HCT116 (cell line): ENCODE measurements at regions not wholly inside any gene's neighbourhood (a gene's known extent, or its start where the extent isn't known, plus 50 kb on each side); places are given as distances from the start of the nearest gene placed in this dataset.

Experiments
- ATAC-seq: fragments of 200-7000 bp; cut with Tn5 transposase; 2 replicates; pipeline ENCODE4 v1.9.1; 2020; ENCODE audit warnings: mild to moderate bottlenecking, moderate library complexity
- BruUV-seq: library from RNA; stranded (reverse); fragments of 400-500 nt; replicated peaks from 2 replicates; lab custom pipeline; 2021; lab: Mats Ljungman, UMichigan
- CTCF ChIA-PET: fragments of 300-600 bp; sonication (Branson Sonifier 250); formaldehyde crosslinking; loops from one replicate; lab custom pipeline; 2021; ENCODE audit warnings: antibody characterized with exemption; lab: Charles Lee
- POLR2A ChIA-PET: fragments of 300-600, 350-600 bp; sonication (Branson Sonifier 250); formaldehyde crosslinking; loops from one replicate; lab custom pipeline; 2021; ENCODE audit warnings: antibody characterized with exemption; lab: Charles Lee
- RAD21 ChIA-PET, 2 experiments: fragments of 300-600 bp; sonication (Branson Sonifier 250); formaldehyde crosslinking; loops; one replicate each; lab custom pipeline; 2023; ENCODE audit warnings: low total read pairs in 2 of 2; ENCODE audit not compliant: uncharacterized antibody in 2 of 2, unreplicated experiment in 2 of 2, low non-redundant PET in 1 of 2; lab: Charles Lee
- DNase-seq: peaks from one replicate; pipeline ENCODE4 v3.0.0-alpha.2; 2010; ENCODE audit warnings: low read depth, low spot score
- H2AFZ ChIP-seq: fragments of 200-600 bp; shearing (Covaris generic), sonication (generic); 2 replicates; pipeline ENCODE4 v1.6.1; 2017; ENCODE audit warnings: low read depth, mixed run types, mixed read lengths, antibody characterized with exemption, low read length; ENCODE audit not compliant: poor library complexity, severe bottlenecking
- H3K27ac ChIP-seq: 2 replicates; pipeline ENCODE4 v1.5.1; 2012; ENCODE audit warnings: low read depth, low read length
- H3K27me3 ChIP-seq: fragments of 200-600 bp; sonication (generic); 2 replicates; pipeline ENCODE4 v1.6.1; 2016; ENCODE audit warnings: mixed run types, low read length, mixed read lengths; ENCODE audit not compliant: insufficient read depth
- H3K36me3 ChIP-seq, 2 experiments: fragments of 200-500 bp in 1 of 2; fragments of 200-600 bp in 1 of 2; sonication (Bioruptor generic) in 1 of 2; sonication (generic) in 1 of 2; 2 replicates each; pipeline versions ENCODE4 v1.5.1 to v1.6.1; 2014 to 2016; ENCODE audit warnings: low read length in 2 of 2, inconsistent platforms in 1 of 2, mixed read lengths in 1 of 2, mixed run types in 1 of 2; ENCODE audit not compliant: insufficient read depth in 2 of 2, control insufficient read depth in 1 of 2
- H3K4me1 ChIP-seq, 2 experiments: fragments of 200-600 bp in 1 of 2; sonication (generic) in 1 of 2; 2 replicates each; pipeline versions ENCODE4 v1.5.1 to v1.6.1; 2012 to 2017; ENCODE audit warnings: low read length in 2 of 2, inconsistent platforms in 1 of 2, mild to moderate bottlenecking in 1 of 2, mixed read lengths in 1 of 2, mixed run types in 1 of 2, moderate library complexity in 1 of 2; ENCODE audit not compliant: insufficient read depth in 2 of 2, control insufficient read depth in 1 of 2
- H3K4me2 ChIP-seq: fragments of 200-600 bp; sonication (generic); 2 replicates; pipeline ENCODE4 v1.6.1; 2017; ENCODE audit warnings: mixed run types, low read length, mixed read lengths
- H3K4me3 ChIP-seq, 2 experiments: fragments of 200-600 bp in 1 of 2; sonication (generic) in 1 of 2; replicated peaks in 1 of 2; 2 replicates each; pipeline ENCODE4 v1.5.1; 2011 to 2016; ENCODE audit warnings: low read length in 2 of 2, control low read depth in 1 of 2, low read depth in 1 of 2, mild to moderate bottlenecking in 1 of 2, mixed read lengths in 1 of 2, mixed run types in 1 of 2
- H3K79me2 ChIP-seq: fragments of 200-600 bp; sonication (generic); 2 replicates; pipeline ENCODE4 v1.6.1; 2017; ENCODE audit warnings: mild to moderate bottlenecking, mixed run types, low read length, moderate library complexity, mixed read lengths; ENCODE audit not compliant: insufficient read depth
- H3K9ac ChIP-seq: fragments of 200-600 bp; sonication (generic); 2 replicates; pipeline ENCODE4 v1.6.1; 2016; ENCODE audit warnings: low read length, mixed read lengths
- H3K9me2 ChIP-seq: fragments of 200-600 bp; sonication (generic), shearing (Covaris generic); 2 replicates; pipeline ENCODE4 v1.6.1; 2017; ENCODE audit warnings: mixed run types, mild to moderate bottlenecking, moderate library complexity; ENCODE audit not compliant: insufficient read depth
- H3K9me3 ChIP-seq, 2 experiments: fragments of 200-500 bp in 1 of 2; fragments of 200-600 bp in 1 of 2; sonication (Bioruptor generic) in 1 of 2; sonication (generic) in 1 of 2; 2 replicates each; pipeline ENCODE4 v1.6.1; 2014 to 2017; ENCODE audit warnings: low read length in 2 of 2, mixed read lengths in 2 of 2, inconsistent platforms in 1 of 2, low read depth in 1 of 2, mild to moderate bottlenecking in 1 of 2, mixed run types in 1 of 2, moderate library complexity in 1 of 2; ENCODE audit not compliant: control insufficient read depth in 1 of 2, insufficient read depth in 1 of 2
- H4K20me1 ChIP-seq: fragments of 200-600 bp; sonication (generic), shearing (Covaris generic); 2 replicates; pipeline ENCODE4 v1.6.1; 2017; ENCODE audit warnings: mixed run types, mild to moderate bottlenecking, moderate library complexity; ENCODE audit not compliant: insufficient read depth
- EZH2 ChIP-seq: fragments of 200-600 bp; sonication (generic); IDR thresholded peaks from 2 replicates; pipeline ENCODE4 v1.6.1; 2017; ENCODE audit warnings: antibody characterized with exemption, mixed run types
- EZH2phosphoT487 ChIP-seq: fragments of 200-600 bp; IDR thresholded peaks from 2 replicates; pipeline ENCODE4 v1.6.1; 2018; ENCODE audit warnings: antibody characterized with exemption, borderline replicate concordance
- FOSL1 ChIP-seq: IDR thresholded peaks from 2 replicates; pipeline ENCODE4 v1.6.1; 2012; ENCODE audit warnings: low read depth
- JUND ChIP-seq: IDR thresholded peaks from 2 replicates; pipeline ENCODE4 v1.6.1; 2012
- RAD21 ChIP-seq: IDR thresholded peaks from 2 replicates; pipeline ENCODE4 v1.6.1; 2012; ENCODE audit warnings: low read depth, mild to moderate bottlenecking
- SP1 ChIP-seq: IDR thresholded peaks from 2 replicates; pipeline ENCODE4 v1.6.1; 2012; ENCODE audit warnings: low read depth
- SRF ChIP-seq: IDR thresholded peaks from 2 replicates; pipeline ENCODE4 v1.6.1; 2012; ENCODE audit warnings: low read depth
- TCF7L2 ChIP-seq: IDR thresholded peaks from 2 replicates; pipeline ENCODE4 v1.7.0; 2011; ENCODE audit warnings: borderline replicate concordance, inconsistent platforms; ENCODE audit not compliant: insufficient read depth, insufficient read length; ENCODE audit errors: extremely low read depth
- YY1 ChIP-seq: IDR thresholded peaks from 2 replicates; pipeline ENCODE4 v1.6.1; 2011; ENCODE audit warnings: low read length, low read depth, moderate library complexity, mild to moderate bottlenecking; ENCODE audit not compliant: insufficient replicate concordance; ENCODE audit errors: extremely low read depth
- intact Hi-C: fragments of 100-400 bp; cut with micrococcal nuclease; formaldehyde crosslinking; loops from 2 replicates; pipeline ENCODE4 v1.10.0; 2022
- TF ChIP-seq, protein P1 (sequence below), 3 experiments: fragments of 200-600 bp in 1 of 3; sonication (generic) in 1 of 3; IDR thresholded peaks in 2 of 3; conservative IDR thresholded peaks in 1 of 3; 2 replicates each; pipeline ENCODE4 v1.5.1; 2012 to 2017; ENCODE audit warnings: low read depth in 2 of 3, low read length in 2 of 3, antibody characterized with exemption in 1 of 3, borderline replicate concordance in 1 of 3, control low read depth in 1 of 3, mild to moderate bottlenecking in 1 of 3, mixed read lengths in 1 of 3, mixed run types in 1 of 3, moderate library complexity in 1 of 3; ENCODE audit not compliant: insufficient read depth in 1 of 3
- TF ChIP-seq, protein P2 (sequence below): IDR thresholded peaks from 2 replicates; pipeline ENCODE4 v1.6.1; 2012

DNA sequence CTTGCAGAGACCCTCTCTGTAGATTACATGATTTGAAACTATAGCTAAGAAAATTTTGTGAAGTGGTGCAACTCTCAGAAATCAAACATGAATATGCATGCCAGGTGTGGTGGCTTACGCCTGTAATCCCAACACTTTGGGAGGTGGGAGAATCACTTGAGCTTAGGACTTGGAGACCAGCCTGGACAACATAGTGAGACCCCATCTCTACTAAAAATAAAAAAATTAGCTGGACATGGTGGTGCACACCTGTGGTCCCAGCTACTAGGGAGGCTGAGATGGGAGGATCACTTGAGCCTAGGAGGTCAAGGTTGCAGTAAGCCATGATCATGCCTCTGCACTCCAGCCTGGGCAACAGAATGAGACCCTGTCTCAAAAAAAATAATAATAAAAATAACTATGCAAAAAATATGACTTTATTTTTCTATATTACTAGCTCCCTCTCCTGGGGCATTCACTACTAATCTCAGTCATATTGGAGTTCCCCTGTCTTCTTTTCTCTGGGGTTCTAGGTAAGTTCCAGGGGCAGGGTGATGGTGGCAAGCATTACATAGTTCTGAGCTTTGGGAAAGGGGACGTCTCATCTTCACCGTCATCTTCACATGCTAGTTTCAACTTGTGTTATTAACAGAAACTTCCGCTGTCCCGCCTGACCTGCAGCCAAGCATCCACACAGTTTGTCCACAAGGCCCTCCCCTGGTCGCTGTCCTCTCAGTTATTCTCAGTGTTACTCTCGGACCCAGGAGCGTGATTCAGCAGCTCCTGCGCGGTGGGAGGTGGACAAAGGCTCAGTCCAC is 96.8 kb upstream of the MBOAT2 start:
- intact Hi-C loops = no loop called here
- POLR2A ChIA-PET = no interaction called here
- no peaks in the 10 kb centered on the region for H4K20me1 ChIP-seq
- H3K27me3 ChIP-seq = no peaks in the 10 kb centered on the region
- RAD21 ChIA-PET = no interaction called here
- H3K4me1 ChIP-seq = peaks cover 19 to 43% of the 10 kb centered on the region in 2 experiments
- no peak overlapping the region for H3K4me3 ChIP-seq
- no peaks in the 10 kb centered on the region for H3K79me2 ChIP-seq
- no peak overlapping the region for H2AFZ ChIP-seq
- peak; percentile 26; the same call in 1 of the 2 replicates for TF ChIP-seq RAD21
- TF ChIP-seq EZH2phosphoT487 = no peak
- TF ChIP-seq, protein P1, sequence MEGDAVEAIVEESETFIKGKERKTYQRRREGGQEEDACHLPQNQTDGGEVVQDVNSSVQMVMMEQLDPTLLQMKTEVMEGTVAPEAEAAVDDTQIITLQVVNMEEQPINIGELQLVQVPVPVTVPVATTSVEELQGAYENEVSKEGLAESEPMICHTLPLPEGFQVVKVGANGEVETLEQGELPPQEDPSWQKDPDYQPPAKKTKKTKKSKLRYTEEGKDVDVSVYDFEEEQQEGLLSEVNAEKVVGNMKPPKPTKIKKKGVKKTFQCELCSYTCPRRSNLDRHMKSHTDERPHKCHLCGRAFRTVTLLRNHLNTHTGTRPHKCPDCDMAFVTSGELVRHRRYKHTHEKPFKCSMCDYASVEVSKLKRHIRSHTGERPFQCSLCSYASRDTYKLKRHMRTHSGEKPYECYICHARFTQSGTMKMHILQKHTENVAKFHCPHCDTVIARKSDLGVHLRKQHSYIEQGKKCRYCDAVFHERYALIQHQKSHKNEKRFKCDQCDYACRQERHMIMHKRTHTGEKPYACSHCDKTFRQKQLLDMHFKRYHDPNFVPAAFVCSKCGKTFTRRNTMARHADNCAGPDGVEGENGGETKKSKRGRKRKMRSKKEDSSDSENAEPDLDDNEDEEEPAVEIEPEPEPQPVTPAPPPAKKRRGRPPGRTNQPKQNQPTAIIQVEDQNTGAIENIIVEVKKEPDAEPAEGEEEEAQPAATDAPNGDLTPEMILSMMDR (IDR thresholded peaks at IDR 0.05 in 2 of 3, conservative IDR thresholded peaks at IDR 0.05 in 1 of 3; ENCODE audit: borderline replicate concordance in 1 of 3, insufficient read depth in 1 of 3, low read depth in 2 of 3, low read length in 2 of 3) = 0 out of 6 replicates have a peak, but pooled peaks of 1 of the 3 experiments have one; percentile 4
- TF ChIP-seq, all 23 proteins: peak for 2
- no peak overlapping the region for H3K27ac ChIP-seq
- no peak for DNase-seq
- H3K9me3 ChIP-seq = no peaks in the 10 kb centered on the region
- no peaks in the 10 kb centered on the region for H3K36me3 ChIP-seq
- CTCF ChIA-PET = interaction anchor here (0.7 to 2.5 kb wide), 2 partner anchors 11 to 30 kb away, joined by 3 to 9 read pairs; no protein-coding TSS in a partner anchor
- H3K4me2 ChIP-seq = no peak overlapping the region
- H3K9me2 ChIP-seq = no peaks in the 10 kb centered on the region
- BruUV-seq = no TSS peak
- H3K9ac ChIP-seq = no peak overlapping the region
- no peak for ATAC-seq

DNA sequence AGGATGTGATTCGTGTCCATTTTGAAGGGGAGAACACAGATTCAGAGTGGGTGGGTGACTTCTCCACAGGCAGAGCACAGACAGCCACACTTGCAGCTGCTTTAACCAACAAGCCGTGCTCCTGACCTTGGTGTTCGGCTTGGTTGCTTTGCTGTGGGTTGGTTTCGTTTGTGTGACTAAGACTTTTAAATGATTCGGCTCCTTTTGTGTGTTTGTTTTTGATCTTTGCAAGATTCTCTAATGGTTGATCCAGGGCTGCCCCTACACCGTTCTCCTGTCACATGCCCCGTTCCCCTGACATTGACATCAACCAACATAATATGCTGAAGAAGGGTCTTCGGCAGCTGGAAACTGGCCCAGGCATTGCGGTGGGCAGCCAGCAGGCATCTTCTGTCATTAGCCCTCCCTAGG is 95.9 kb upstream of the MBOAT2 start:
- Histone ChIP-seq H3K4me2 (peak overlapping the region; percentile 55), H3K9me3 (no peaks in the 10 kb centered on the region), H3K4me3 (no peak overlapping the region), H3K9me2 (no peaks in the 10 kb centered on the region), H3K27me3 (no peaks in the 10 kb centered on the region), H3K9ac (no peak overlapping the region), H2AFZ (peak overlapping the region; percentile 94), H3K36me3 (no peaks in the 10 kb centered on the region), H3K27ac (no peak overlapping the region), H3K4me1 (peaks cover 19 to 43% of the 10 kb centered on the region in 2 experiments), H4K20me1 (no peaks in the 10 kb centered on the region), H3K79me2 (no peaks in the 10 kb centered on the region)
- peak; percentile 54 for ATAC-seq
- ChIA-PET CTCF (interaction anchor here (2.5 kb wide), 1 partner anchor 12 kb away, joined by 9 read pairs; no protein-coding TSS in a partner anchor), RAD21 (no interaction called here), POLR2A (no interaction called here)
- no peak for DNase-seq
- intact Hi-C loops = no loop called here
- TF ChIP-seq RAD21 (0 out of 2 replicates have a peak, but pooled peaks have one; percentile 3), TCF7L2 (peak; percentile 98), JUND (peak; percentile 58), SRF (no peak), EZH2phosphoT487 (no peak), FOSL1 (peak; percentile 56), YY1 (no peak), EZH2 (no peak), SP1 (peak; percentile 55)
- TF ChIP-seq, protein P2, sequence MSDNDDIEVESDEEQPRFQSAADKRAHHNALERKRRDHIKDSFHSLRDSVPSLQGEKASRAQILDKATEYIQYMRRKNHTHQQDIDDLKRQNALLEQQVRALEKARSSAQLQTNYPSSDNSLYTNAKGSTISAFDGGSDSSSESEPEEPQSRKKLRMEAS = peak; percentile 32; the same call in 1 of the 2 replicates
- no TSS peak for BruUV-seq
